Astrocyte of the cerebellum (primary cell): ENCODE measurements at regions not wholly inside any gene's neighbourhood (a gene's known extent, or its start where the extent isn't known, plus 50 kb on each side); places are given as distances from the start of the nearest gene placed in this dataset.

Experiments
- DNase-seq: peaks from one replicate; pipeline ENCODE4 v3.0.0-alpha.2; 2011; ENCODE audit warnings: low read depth
- H3K4me3 ChIP-seq: 2 replicates; pipeline ENCODE4 v1.5.1; 2011; ENCODE audit warnings: mild to moderate bottlenecking, low read depth, low read length, moderate library complexity
- in situ Hi-C: cut with HindIII; loops from 2 replicates; pipeline ENCODE4 v1.10.0; 2017; ENCODE audit warnings: low sequenced_read_pairs
- TF ChIP-seq, protein P1 (sequence below): IDR thresholded peaks from 2 replicates; pipeline ENCODE4 v1.5.1; 2012; ENCODE audit warnings: low read length, low read depth, moderate library complexity, mild to moderate bottlenecking; ENCODE audit errors: missing control alignments

GRCh38 chr11:88433536-88434230 lies 96.1 kb upstream of the CTSC start:
- H3K4me3 ChIP-seq, result no peak overlapping the region
- in situ Hi-C loops, result no loop called here
- DNase-seq, result no peak
- TF ChIP-seq, protein P1, sequence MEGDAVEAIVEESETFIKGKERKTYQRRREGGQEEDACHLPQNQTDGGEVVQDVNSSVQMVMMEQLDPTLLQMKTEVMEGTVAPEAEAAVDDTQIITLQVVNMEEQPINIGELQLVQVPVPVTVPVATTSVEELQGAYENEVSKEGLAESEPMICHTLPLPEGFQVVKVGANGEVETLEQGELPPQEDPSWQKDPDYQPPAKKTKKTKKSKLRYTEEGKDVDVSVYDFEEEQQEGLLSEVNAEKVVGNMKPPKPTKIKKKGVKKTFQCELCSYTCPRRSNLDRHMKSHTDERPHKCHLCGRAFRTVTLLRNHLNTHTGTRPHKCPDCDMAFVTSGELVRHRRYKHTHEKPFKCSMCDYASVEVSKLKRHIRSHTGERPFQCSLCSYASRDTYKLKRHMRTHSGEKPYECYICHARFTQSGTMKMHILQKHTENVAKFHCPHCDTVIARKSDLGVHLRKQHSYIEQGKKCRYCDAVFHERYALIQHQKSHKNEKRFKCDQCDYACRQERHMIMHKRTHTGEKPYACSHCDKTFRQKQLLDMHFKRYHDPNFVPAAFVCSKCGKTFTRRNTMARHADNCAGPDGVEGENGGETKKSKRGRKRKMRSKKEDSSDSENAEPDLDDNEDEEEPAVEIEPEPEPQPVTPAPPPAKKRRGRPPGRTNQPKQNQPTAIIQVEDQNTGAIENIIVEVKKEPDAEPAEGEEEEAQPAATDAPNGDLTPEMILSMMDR, result no peak

GRCh38 chr11:88431675-88432341 lies 94.3 kb upstream of the CTSC start:
- DNase-seq, result no peak
- TF ChIP-seq, protein P1, result no peak
- in situ Hi-C loops, result no loop called here
- H3K4me3 ChIP-seq, result no peak overlapping the region

DNA sequence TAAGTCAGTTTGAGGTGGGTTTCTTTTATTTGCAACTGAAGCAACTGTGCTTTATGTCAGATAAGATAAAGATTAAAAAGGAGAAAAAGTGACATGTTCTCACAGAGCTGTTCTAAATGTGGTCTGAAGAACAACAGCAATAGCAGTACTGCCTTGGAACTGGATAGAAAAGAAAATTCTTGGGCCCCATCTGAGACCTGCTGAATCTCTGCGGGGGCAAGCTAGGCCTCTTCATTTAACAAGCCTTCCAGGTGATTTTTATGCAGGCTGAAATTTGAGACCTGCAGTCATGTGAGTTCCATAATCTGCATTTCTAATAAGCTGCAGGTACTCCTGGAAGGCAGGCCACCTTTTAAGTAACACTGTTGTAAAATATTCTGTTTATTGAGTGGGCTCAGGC lies 91.4 kb upstream of the CTSC start:
- in situ Hi-C loops, result no loop called here
- DNase-seq, result no peak
- H3K4me3 ChIP-seq, result no peak overlapping the region
- TF ChIP-seq, protein P1, result no peak

GRCh38 chr11:88427719-88428118 lies 90.2 kb upstream of the CTSC start:
- no peak for DNase-seq
- H3K4me3 ChIP-seq, result no peak overlapping the region
- TF ChIP-seq, protein P1, result no peak
- in situ Hi-C loops, result no loop called here

GRCh38 chr11:88424881-88425280 lies 87.3 kb upstream of the CTSC start:
- in situ Hi-C loops, result loop anchor here (25.0 kb wide), 1 partner anchor 112 kb away; no protein-coding TSS in a partner anchor
- H3K4me3 ChIP-seq, result no peak overlapping the region
- TF ChIP-seq, protein P1, result no peak
- DNase-seq, result no peak

DNA sequence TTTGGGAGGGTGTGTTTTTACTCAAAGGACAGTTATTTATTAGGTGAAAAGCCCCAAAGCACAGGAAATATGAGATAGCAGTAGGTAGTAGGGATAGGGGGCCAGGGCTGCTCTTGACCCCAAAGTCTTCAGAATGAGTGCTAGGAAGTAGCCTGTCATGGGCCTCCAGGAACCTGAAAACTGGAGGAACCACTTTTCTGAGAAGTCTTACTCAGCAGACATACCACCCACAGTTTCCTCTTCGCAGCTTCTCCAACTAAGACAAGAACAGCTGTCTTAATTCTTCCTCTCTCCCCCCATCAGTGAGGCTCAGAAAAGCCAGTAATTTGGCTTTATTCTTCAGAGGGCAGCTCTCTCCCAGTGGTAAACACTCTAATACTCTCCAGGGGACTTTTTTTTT lies 84.0 kb upstream of the CTSC start:
- no peak for DNase-seq
- no peak overlapping the region for H3K4me3 ChIP-seq
- TF ChIP-seq, protein P1, result no peak
- in situ Hi-C loops, result loop anchor here (25.0 kb wide), 1 partner anchor 116 kb away; no protein-coding TSS in a partner anchor
